ENCODE measurements at regions not wholly inside any gene's neighbourhood (a gene's known extent, or its start where the extent isn't known, plus 50 kb on each side); places are given as distances from the start of the nearest gene placed in this dataset.
"Not testable (repeated sequence)": the region's sequence is repeated elsewhere in the genome, so short reads cannot be mapped to it uniquely, and the experiment has no call there.

- DNase-seq (ENCODE audit: low spot score); H3K4me3 ChIP-seq; H3K27ac ChIP-seq: not testable (repeated sequence)
These were observed 368.1 kb downstream of the TP53TG3F start for GRCh38 chr16:33827522-33827921.

GRCh38 chr16:33839157-33839556 is 379.7 kb downstream of the TP53TG3F start:
- H3K27ac ChIP-seq; DNase-seq (ENCODE audit: low spot score); H3K4me3 ChIP-seq: not testable (repeated sequence)

- DNase-seq (ENCODE audit: low spot score); H3K27ac ChIP-seq; H3K4me3 ChIP-seq: not testable (repeated sequence)
These were observed 385.1 kb downstream of the TP53TG3F start for GRCh38 chr16:33844533-33844932.

Data from coronary artery (tissue), 2 donors.